NK-92 treated with Interleukin-12 subunit alpha and Interleukin-12 subunit beta, amount 100 ng/mL, for 24 hours (cell line): ENCODE measurements at regions not wholly inside any gene's neighbourhood (a gene's known extent, or its start where the extent isn't known, plus 50 kb on each side); places are given as distances from the start of the nearest gene placed in this dataset.
"Not testable (repeated sequence)": the region's sequence is repeated elsewhere in the genome, so short reads cannot be mapped to it uniquely, and the experiment has no call there.

ENCODE experiments used
- DNase-seq: peaks from one replicate; lab custom pipeline; 2025; lab: John Stamatoyannopoulos, UW

- no peak for DNase-seq
Measured at GRCh38 chr5:110872200-110872599, 133.4 kb downstream of the SLC25A46 start.

- no peak for DNase-seq
Measured at GRCh38 chr5:110872963-110873362, 134.2 kb downstream of the SLC25A46 start.

- no peak for DNase-seq
Measured at GRCh38 chr5:110873773-110874437, 135.1 kb downstream of the SLC25A46 start.

- not testable (repeated sequence) for DNase-seq
Measured at GRCh38 chr5:110875115-110875514, 136.3 kb downstream of the SLC25A46 start.

- DNase-seq = no peak
Measured at GRCh38 chr5:110878115-110878514, 139.3 kb downstream of the SLC25A46 start.

- DNase-seq = no peak
Measured at GRCh38 chr5:110879675-110880074, 140.9 kb downstream of the SLC25A46 start.

- no peak for DNase-seq
Measured at GRCh38 chr5:110880413-110880812, 141.6 kb downstream of the SLC25A46 start.

- no peak for DNase-seq
Measured at GRCh38 chr5:110884005-110884404, 145.2 kb downstream of the SLC25A46 start.

- not testable (repeated sequence) for DNase-seq
Measured at GRCh38 chr5:110887170-110887569, 148.4 kb downstream of the SLC25A46 start.

- DNase-seq = not testable (repeated sequence)
Measured at GRCh38 chr5:110893854-110894483, 155.2 kb downstream of the SLC25A46 start.

- no peak for DNase-seq
Measured at GRCh38 chr5:110894805-110895204, 156.0 kb downstream of the SLC25A46 start.

- no peak for DNase-seq
Measured at GRCh38 chr5:110896901-110897300, 158.1 kb downstream of the SLC25A46 start.

GRCh38 chr5:110899566-110900412 is 161.0 kb downstream of the SLC25A46 start:
- no peak for DNase-seq

- no peak for DNase-seq
Measured at GRCh38 chr5:110900829-110901228, 162.0 kb downstream of the SLC25A46 start.

- no peak for DNase-seq
Measured at GRCh38 chr5:110903966-110904365, 165.2 kb downstream of the SLC25A46 start.

GRCh38 chr5:110908848-110909247 is 162.7 kb upstream of the TSLP start:
- DNase-seq = no peak

- DNase-seq = peak; percentile 4
Measured at GRCh38 chr5:110909415-110909814, 162.1 kb upstream of the TSLP start.

- no peak for DNase-seq
Measured at GRCh38 chr5:110909950-110910349, 161.6 kb upstream of the TSLP start.

GRCh38 chr5:110913221-110913620 is 158.3 kb upstream of the TSLP start:
- DNase-seq = no peak

- DNase-seq = peak; percentile 14
Measured at GRCh38 chr5:110916381-110917049, 155.0 kb upstream of the TSLP start.

GRCh38 chr5:110917161-110917875 is 154.2 kb upstream of the TSLP start:
- DNase-seq = no peak

- no peak for DNase-seq
Measured at GRCh38 chr5:110918683-110919082, 152.8 kb upstream of the TSLP start.
